ENCODE measurements at regions not wholly inside any gene's neighbourhood (a gene's known extent, or its start where the extent isn't known, plus 50 kb on each side); places are given as distances from the start of the nearest gene placed in this dataset.

- TF ChIP-seq, protein P1, sequence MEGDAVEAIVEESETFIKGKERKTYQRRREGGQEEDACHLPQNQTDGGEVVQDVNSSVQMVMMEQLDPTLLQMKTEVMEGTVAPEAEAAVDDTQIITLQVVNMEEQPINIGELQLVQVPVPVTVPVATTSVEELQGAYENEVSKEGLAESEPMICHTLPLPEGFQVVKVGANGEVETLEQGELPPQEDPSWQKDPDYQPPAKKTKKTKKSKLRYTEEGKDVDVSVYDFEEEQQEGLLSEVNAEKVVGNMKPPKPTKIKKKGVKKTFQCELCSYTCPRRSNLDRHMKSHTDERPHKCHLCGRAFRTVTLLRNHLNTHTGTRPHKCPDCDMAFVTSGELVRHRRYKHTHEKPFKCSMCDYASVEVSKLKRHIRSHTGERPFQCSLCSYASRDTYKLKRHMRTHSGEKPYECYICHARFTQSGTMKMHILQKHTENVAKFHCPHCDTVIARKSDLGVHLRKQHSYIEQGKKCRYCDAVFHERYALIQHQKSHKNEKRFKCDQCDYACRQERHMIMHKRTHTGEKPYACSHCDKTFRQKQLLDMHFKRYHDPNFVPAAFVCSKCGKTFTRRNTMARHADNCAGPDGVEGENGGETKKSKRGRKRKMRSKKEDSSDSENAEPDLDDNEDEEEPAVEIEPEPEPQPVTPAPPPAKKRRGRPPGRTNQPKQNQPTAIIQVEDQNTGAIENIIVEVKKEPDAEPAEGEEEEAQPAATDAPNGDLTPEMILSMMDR (IDR thresholded peaks at IDR 0.05; ENCODE audit: borderline replicate concordance, extremely low read depth, insufficient read depth) = no peak
- H3K27ac ChIP-seq (ENCODE audit: low read depth in 2 of 2, low read length in 2 of 2) = peak overlapping the region in 1 of 2 donors; percentile 36
- no peaks in the 10 kb centered on the region for H3K27me3 ChIP-seq (ENCODE audit: control insufficient read depth, insufficient read depth, low read length)
- DNase-seq (peak; percentile 49 to 90 (median 61)), FAIRE-seq (peak; percentile 64)
- intact Hi-C loops (cut with DNase I) = no loop called here
- peaks cover 3 to 10% (median 4%) of the 10 kb centered on the region in 3 donors for H3K4me1 ChIP-seq (ENCODE audit: control insufficient read depth in 2 of 3, insufficient read depth in 2 of 3, low read depth in 1 of 3, low read length in 3 of 3)
- H3K9me3 ChIP-seq (ENCODE audit: control insufficient read depth in 2 of 3, insufficient read depth in 1 of 3, low read length in 3 of 3) = no peaks in the 10 kb centered on the region
- no peaks in the 10 kb centered on the region for H3K36me3 ChIP-seq (ENCODE audit: control insufficient read depth in 2 of 3, insufficient read depth in 3 of 3, low read length in 3 of 3)
- no peak overlapping the region for H3K4me3 ChIP-seq (ENCODE audit: low read length in 3 of 3)
- no peak overlapping the region for H3K9ac ChIP-seq (ENCODE audit: low read length in 3 of 3)
These were observed 260.5 kb downstream of the CCDC85A start for GRCh38 chr2:56444339-56444738.

GRCh38 chr2:56448403-56449001, 264.7 kb downstream of the CCDC85A start:
- Histone ChIP-seq H3K4me1 (ENCODE audit: control insufficient read depth in 2 of 3, insufficient read depth in 2 of 3, low read depth in 1 of 3, low read length in 3 of 3) (peaks cover 3 to 14% (median 6%) of the 10 kb centered on the region in 3 donors), H3K27me3 (ENCODE audit: control insufficient read depth, insufficient read depth, low read length) (no peaks in the 10 kb centered on the region), H3K36me3 (ENCODE audit: control insufficient read depth in 2 of 3, insufficient read depth in 3 of 3, low read length in 3 of 3) (no peaks in the 10 kb centered on the region), H3K27ac (ENCODE audit: low read depth in 2 of 2, low read length in 2 of 2) (peak overlapping the region; percentile 33 to 64), H3K4me3 (ENCODE audit: low read length in 3 of 3) (peak overlapping the region in 2 of 3 donors; percentile 3 to 55), H3K9me3 (ENCODE audit: control insufficient read depth in 2 of 3, insufficient read depth in 1 of 3, low read length in 3 of 3) (peaks cover 0 to 5% (median 0%) of the 10 kb centered on the region in 3 donors), H3K9ac (ENCODE audit: low read length in 3 of 3) (no peak overlapping the region)
- DNase-seq (peak in 4 of 5 donors; percentile 39 to 88 (median 74)), FAIRE-seq (no peak)
- intact Hi-C loops (cut with DNase I) = no loop called here
- TF ChIP-seq, protein P1 (IDR thresholded peaks at IDR 0.05; ENCODE audit: borderline replicate concordance, extremely low read depth, insufficient read depth) = no peak

- Histone ChIP-seq H3K4me1 (ENCODE audit: control insufficient read depth in 2 of 3, insufficient read depth in 2 of 3, low read depth in 1 of 3, low read length in 3 of 3) (peaks cover 3 to 14% (median 6%) of the 10 kb centered on the region in 3 donors), H3K9me3 (ENCODE audit: control insufficient read depth in 2 of 3, insufficient read depth in 1 of 3, low read length in 3 of 3) (peaks cover 0 to 5% (median 0%) of the 10 kb centered on the region in 3 donors), H3K27ac (ENCODE audit: low read depth in 2 of 2, low read length in 2 of 2) (peak overlapping the region; percentile 64 to 66), H3K4me3 (ENCODE audit: low read length in 3 of 3) (peak overlapping the region; percentile 39 to 55 (median 44)), H3K36me3 (ENCODE audit: control insufficient read depth in 2 of 3, insufficient read depth in 3 of 3, low read length in 3 of 3) (no peaks in the 10 kb centered on the region), H3K9ac (ENCODE audit: low read length in 3 of 3) (peak overlapping the region in 1 of 3 donors; percentile 28), H3K27me3 (ENCODE audit: control insufficient read depth, insufficient read depth, low read length) (no peaks in the 10 kb centered on the region)
- TF ChIP-seq, protein P1 (IDR thresholded peaks at IDR 0.05; ENCODE audit: borderline replicate concordance, extremely low read depth, insufficient read depth) = no peak
- FAIRE-seq = peak; percentile 23
- intact Hi-C loops (cut with DNase I) = no loop called here
- peak; percentile 76 to 96 (median 87) for DNase-seq
These were observed 265.2 kb downstream of the CCDC85A start for GRCh38 chr2:56449002-56449431.

Data from kidney (tissue), 13 donors.